Lower lobe of right lung (tissue), 2 donors: ENCODE measurements at regions not wholly inside any gene's neighbourhood (a gene's known extent, or its start where the extent isn't known, plus 50 kb on each side); places are given as distances from the start of the nearest gene placed in this dataset.
"Not testable (repeated sequence)": the region's sequence is repeated elsewhere in the genome, so short reads cannot be mapped to it uniquely, and the experiment has no call there.

Source experiments
- ATAC-seq, 2 donors: fragments of 200-7000 bp; cut with Tn5 transposase; one replicate each; pipeline ENCODE4 v1.9.1; 2020 to 2022; ENCODE audit warnings: mild to moderate bottlenecking in 2 of 2, moderate library complexity in 2 of 2
- DNase-seq: peaks from one replicate; pipeline ENCODE4 v3.0.0-alpha.2; 2020
- H3K27ac ChIP-seq: fragments of 200-600 bp; one replicate; pipeline ENCODE4 v1.8.0; 2022
- H3K27me3 ChIP-seq: fragments of 200-600 bp; one replicate; pipeline ENCODE4 v1.8.0; 2022; ENCODE audit warnings: low read depth
- H3K36me3 ChIP-seq: fragments of 200-600 bp; one replicate; pipeline ENCODE4 v1.8.0; 2022; ENCODE audit warnings: mild to moderate bottlenecking
- H3K4me1 ChIP-seq: fragments of 200-600 bp; one replicate; pipeline ENCODE4 v1.8.0; 2022
- H3K4me3 ChIP-seq: fragments of 200-600 bp; one replicate; pipeline ENCODE4 v1.8.0; 2022; ENCODE audit warnings: mild to moderate bottlenecking
- H3K9me3 ChIP-seq: fragments of 200-600 bp; one replicate; pipeline ENCODE4 v1.8.0; 2022
- CTCF ChIP-seq: fragments of 200-600 bp; IDR thresholded peaks from one replicate; pipeline ENCODE4 v1.8.0; 2022; ENCODE audit warnings: antibody characterized with exemption, mild to moderate bottlenecking
- intact Hi-C: fragments of 100-400 bp; cut with DNase I; formaldehyde crosslinking; loops from one replicate; pipeline ENCODE4 v1.11.0; 2022
- donor health status: DM: no; HTN: yes; CAD: no; lungs with severe emphysema.

DNA sequence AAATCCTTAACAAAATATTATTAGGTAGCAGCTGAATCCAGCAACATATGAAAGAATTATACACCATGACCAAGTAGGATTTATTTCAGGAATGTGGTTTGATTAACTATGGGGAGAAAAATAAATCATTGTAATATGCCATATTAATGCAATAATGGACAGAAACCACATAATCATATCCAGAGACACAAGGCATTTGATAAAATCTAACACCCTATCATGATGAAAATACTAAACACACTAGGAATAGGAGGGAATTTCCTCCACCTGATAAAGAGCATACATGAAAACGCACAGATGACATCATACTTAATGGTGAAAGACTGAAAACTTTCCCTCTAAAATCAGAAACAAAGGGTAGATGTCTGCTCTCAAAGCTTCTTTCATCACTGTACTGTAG, 238.9 kb downstream of the PHLDA1 start:
- Histone ChIP-seq H3K4me1 (no peaks in the 10 kb centered on the region), H3K9me3 (no peaks in the 10 kb centered on the region), H3K27me3 (no peaks in the 10 kb centered on the region), H3K36me3 (no peaks in the 10 kb centered on the region), H3K27ac (no peak overlapping the region), H3K4me3 (no peak overlapping the region)
- DNase-seq (no peak), ATAC-seq (no peak)
- TF ChIP-seq CTCF = no peak
- intact Hi-C loops = no loop called here

GRCh38 chr12:75790219-75790618, 241.4 kb downstream of the PHLDA1 start:
- no peak for DNase-seq
- Histone ChIP-seq H3K4me3 (no peak overlapping the region), H3K4me1 (no peaks in the 10 kb centered on the region), H3K27ac (no peak overlapping the region), H3K36me3 (no peaks in the 10 kb centered on the region), H3K27me3 (no peaks in the 10 kb centered on the region), H3K9me3 (no peaks in the 10 kb centered on the region)
- intact Hi-C loops = no loop called here
- no peak for ATAC-seq
- TF ChIP-seq CTCF = no peak

GRCh38 chr12:75787146-75787545, 244.4 kb downstream of the PHLDA1 start:
- H3K4me3 ChIP-seq, H3K27ac ChIP-seq, ATAC-seq, H3K36me3 ChIP-seq, DNase-seq, H3K9me3 ChIP-seq, intact Hi-C loops, H3K27me3 ChIP-seq, H3K4me1 ChIP-seq: not testable (repeated sequence)

DNA sequence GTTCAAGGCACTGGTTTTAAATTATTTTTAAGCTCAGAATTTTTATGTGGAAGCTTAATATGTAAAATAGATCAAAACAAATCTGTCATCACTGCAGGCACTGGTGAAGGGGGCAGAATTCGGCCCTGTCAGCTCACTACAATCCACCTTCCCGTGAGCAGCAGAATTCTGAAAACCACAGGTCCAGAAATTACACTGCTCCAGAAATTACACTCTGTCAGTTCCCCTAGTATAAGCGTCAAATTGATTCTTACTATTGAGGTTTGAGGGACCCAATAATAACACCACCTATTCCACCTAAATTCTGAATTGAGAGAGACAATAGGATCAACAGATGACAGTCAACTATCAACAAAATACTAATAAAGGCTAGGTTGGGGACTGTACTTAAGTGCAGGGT, 245.5 kb downstream of the PHLDA1 start:
- H3K36me3 ChIP-seq = no peaks in the 10 kb centered on the region
- H3K4me1 ChIP-seq = no peaks in the 10 kb centered on the region
- no peak overlapping the region for H3K27ac ChIP-seq
- intact Hi-C loops = no loop called here
- no peaks in the 10 kb centered on the region for H3K27me3 ChIP-seq
- H3K4me3 ChIP-seq = no peak overlapping the region
- no peak for DNase-seq
- no peak for TF ChIP-seq CTCF
- H3K9me3 ChIP-seq = no peaks in the 10 kb centered on the region
- ATAC-seq = no peak

DNA sequence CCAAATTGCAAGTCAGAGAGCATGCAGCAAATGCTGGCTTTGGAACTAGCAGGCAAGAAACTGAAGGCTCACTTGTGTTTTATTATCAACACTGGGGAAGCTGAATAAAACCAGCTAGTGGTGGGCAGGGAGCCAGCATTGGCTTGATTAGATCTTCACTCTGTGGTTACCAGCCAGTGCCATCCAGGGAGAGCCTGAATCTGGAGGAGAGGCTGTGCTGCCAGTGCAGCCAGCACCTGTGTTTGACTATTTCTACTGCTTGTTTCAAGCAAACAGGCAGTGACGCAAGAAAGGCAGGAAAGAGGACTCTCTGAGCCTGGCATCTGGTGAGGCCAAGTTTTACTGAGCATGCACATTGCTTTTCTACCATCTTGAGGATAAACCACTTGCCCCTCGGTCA, 247.0 kb downstream of the PHLDA1 start:
- DNase-seq (no peak), ATAC-seq (peak; percentile 50 to 61)
- intact Hi-C loops = no loop called here
- no peak for TF ChIP-seq CTCF
- no peaks in the 10 kb centered on the region for H3K4me1 ChIP-seq
- H3K27ac ChIP-seq = no peak overlapping the region
- H3K27me3 ChIP-seq = no peaks in the 10 kb centered on the region
- no peaks in the 10 kb centered on the region for H3K36me3 ChIP-seq
- H3K9me3 ChIP-seq = no peaks in the 10 kb centered on the region
- H3K4me3 ChIP-seq = no peak overlapping the region

- peak; percentile 16 to 42 for ATAC-seq
These were observed 248.3 kb downstream of the PHLDA1 start for GRCh38 chr12:75783093-75783877.

More at GRCh38 chr12:75783093-75783877, 248.3 kb downstream of the PHLDA1 start:
- Histone ChIP-seq H3K4me1 (no peaks in the 10 kb centered on the region), H3K36me3 (no peaks in the 10 kb centered on the region), H3K4me3 (no peak overlapping the region), H3K27me3 (no peaks in the 10 kb centered on the region), H3K27ac (no peak overlapping the region), H3K9me3 (no peaks in the 10 kb centered on the region)
- no peak for DNase-seq
- no peak for TF ChIP-seq CTCF
- intact Hi-C loops = no loop called here
